ENCODE measurements at regions not wholly inside any gene's neighbourhood (a gene's known extent, or its start where the extent isn't known, plus 50 kb on each side); places are given as distances from the start of the nearest gene placed in this dataset. TPM values are rescaled to one million over a fixed set of nuclear protein-coding genes. Genes with fewer than 3 reads are reported as not detected.

GRCh38 chr5:129406440-129406839, 53.7 kb upstream of the ADAMTS19 start:
- DNase-seq (ENCODE audit: low read depth) = no peak
- H3K4me3 ChIP-seq (ENCODE audit: low read depth, low read length) = no peak overlapping the region
- no peak for TF ChIP-seq CTCF (IDR thresholded peaks at IDR 0.05; ENCODE audit: insufficient read depth, low read length)

Small RNAs in the stretch of these regions (small RNA-seq; reads per million reads assigned to genes)
- not detected for gene MIR4460
